B cell (primary cell): ENCODE measurements at regions not wholly inside any gene's neighbourhood (a gene's known extent, or its start where the extent isn't known, plus 50 kb on each side); places are given as distances from the start of the nearest gene placed in this dataset.

Experiments used
- ATAC-seq: fragments of 200-7000 bp; cut with Tn5 transposase; one replicate; pipeline ENCODE4 v1.10.0; 2021; ENCODE audit warnings: low read depth, mild to moderate bottlenecking, moderate number of reproducible peaks, moderate library complexity
- CTCF ChIA-PET: fragments of 350-600 bp; sonication (Branson Sonifier 250); formaldehyde crosslinking; loops from one replicate; lab custom pipeline; 2021; ENCODE audit warnings: antibody characterized with exemption, inconsistent platforms; lab: Charles Lee
- POLR2A ChIA-PET: fragments of 350-600 bp; sonication (Branson Sonifier 250); formaldehyde crosslinking; loops from one replicate; lab custom pipeline; 2021; ENCODE audit warnings: antibody characterized with exemption; lab: Charles Lee
- DNase-seq: peaks from one replicate; pipeline ENCODE4 v3.0.0; 2013
- H2AFZ ChIP-seq: 2 replicates; pipeline ENCODE4 v1.6.1; 2012; ENCODE audit warnings: mild to moderate bottlenecking, low read depth, low read length; ENCODE audit not compliant: insufficient read depth, poor library complexity, severe bottlenecking
- H3K27ac ChIP-seq, 2 donors: 1 replicate in 1 of 2; 2 replicates in 1 of 2; pipeline ENCODE4 v1.5.1; 2012 to 2013; ENCODE audit warnings: low read length in 2 of 2, mild to moderate bottlenecking in 2 of 2, moderate library complexity in 1 of 2
- H3K27me3 ChIP-seq, 4 experiments: fragments of 200-600 bp in 1 of 4; sonication (generic) in 1 of 4; replicated peaks in 1 of 4; 1 replicate in 2 of 4; 2 replicates in 2 of 4; pipeline versions ENCODE4 v1.6.1 to v1.7.0; 2013 to 2016; ENCODE audit warnings: low read length in 3 of 4, mild to moderate bottlenecking in 2 of 4, mixed read lengths in 1 of 4, moderate library complexity in 1 of 4; ENCODE audit not compliant: insufficient read depth in 4 of 4, control insufficient read depth in 3 of 4; ENCODE audit errors: control extremely low read depth in 1 of 4
- H3K36me3 ChIP-seq, 2 experiments: replicated peaks in 1 of 2; 1 replicate in 1 of 2; 2 replicates in 1 of 2; pipeline versions ENCODE4 v1.6.1 to v1.7.1; 2013; ENCODE audit warnings: low read length in 1 of 2; ENCODE audit not compliant: insufficient read depth in 2 of 2, control insufficient read depth in 1 of 2; ENCODE audit errors: control extremely low read depth in 1 of 2, extremely low read depth in 1 of 2
- H3K4me1 ChIP-seq, 2 donors: fragments of 200-600 bp in 1 of 2; sonication (generic) in 1 of 2; 1 replicate in 1 of 2; 2 replicates in 1 of 2; pipeline versions ENCODE4 v1.5.1 to v1.6.1; 2013 to 2017; ENCODE audit warnings: low read length in 2 of 2; ENCODE audit not compliant: control insufficient read depth in 2 of 2, insufficient read depth in 2 of 2
- H3K4me2 ChIP-seq: replicated peaks from 2 replicates; pipeline ENCODE3; 2012; ENCODE audit warnings: mild to moderate bottlenecking, low read depth, low read length; ENCODE audit not compliant: poor library complexity, severe bottlenecking
- H3K4me3 ChIP-seq, 5 experiments: fragments of 200-600 bp in 1 of 5; sonication (generic) in 1 of 5; 1 replicate in 3 of 5; 2 replicates in 2 of 5; pipeline versions ENCODE4 v1.5.1 to v1.7.0; 2011 to 2016; ENCODE audit warnings: low read length in 4 of 5, mild to moderate bottlenecking in 4 of 5, low read depth in 2 of 5, control low read depth in 1 of 5, moderate library complexity in 1 of 5; ENCODE audit not compliant: insufficient read depth in 1 of 5; ENCODE audit errors: control extremely low read depth in 1 of 5, extremely low read depth in 1 of 5
- H3K79me2 ChIP-seq: fragments of 200-600 bp; sonication (generic); one replicate; pipeline ENCODE4 v1.6.0; 2016; ENCODE audit warnings: low read length; ENCODE audit not compliant: control insufficient read depth, insufficient read depth
- H3K9ac ChIP-seq: fragments of 200-600 bp; sonication (generic); 2 replicates; pipeline ENCODE4 v1.6.1; 2017; ENCODE audit warnings: mild to moderate bottlenecking, low read length, moderate library complexity
- H3K9me3 ChIP-seq, 3 donors: one replicate each; pipeline versions ENCODE4 v1.6.1 to v1.7.1; 2013; ENCODE audit warnings: low read length in 2 of 3; ENCODE audit not compliant: control insufficient read depth in 2 of 3, insufficient read depth in 1 of 3; ENCODE audit errors: control extremely low read depth in 1 of 3
- H4K20me1 ChIP-seq: 2 replicates; pipeline ENCODE4 v1.6.0; 2012; ENCODE audit warnings: mild to moderate bottlenecking, low read length; ENCODE audit not compliant: insufficient read depth, control insufficient read depth, poor library complexity, severe bottlenecking
- H3K27ac Mint-ChIP-seq: one replicate; pipeline ENCODE4 v1.8.0; 2021; ENCODE audit warnings: mixed read lengths
- H3K27me3 Mint-ChIP-seq: one replicate; pipeline ENCODE4 v1.8.0; 2021; ENCODE audit warnings: mixed read lengths
- H3K4me1 Mint-ChIP-seq: one replicate; pipeline ENCODE4 v1.8.0; 2021; ENCODE audit warnings: mixed read lengths
- H3K4me3 Mint-ChIP-seq: one replicate; pipeline ENCODE4 v1.8.0; 2021; ENCODE audit warnings: mixed read lengths
- H3K9me3 Mint-ChIP-seq: one replicate; pipeline ENCODE4 v1.8.0; 2022; ENCODE audit warnings: mixed read lengths; ENCODE audit not compliant: insufficient read depth
- EZH2 ChIP-seq: IDR thresholded peaks from 2 replicates; pipeline ENCODE4 v1.6.1; 2012; ENCODE audit warnings: borderline replicate concordance, low read depth, mild to moderate bottlenecking, moderate library complexity, low read length; ENCODE audit not compliant: insufficient read depth, poor library complexity, severe bottlenecking
- WGBS: methylation state at CpG from one replicate; pipeline ENCODE4 v1.1.5; 2013; ENCODE audit warnings: missing lambda C conversion rate; ENCODE audit not compliant: insufficient coverage; 5-methylcytosine and 5-hydroxymethylcytosine counted together
- intact Hi-C: fragments of 100-400 bp; cut with micrococcal nuclease; formaldehyde crosslinking; loops from one replicate; pipeline ENCODE4 v1.10.0; 2022
- TF ChIP-seq, protein P1 (sequence below): fragments of 200-600 bp; IDR thresholded peaks from one replicate; pipeline ENCODE4 v1.8.0; 2022; ENCODE audit warnings: antibody characterized with exemption, mild to moderate bottlenecking

DNA sequence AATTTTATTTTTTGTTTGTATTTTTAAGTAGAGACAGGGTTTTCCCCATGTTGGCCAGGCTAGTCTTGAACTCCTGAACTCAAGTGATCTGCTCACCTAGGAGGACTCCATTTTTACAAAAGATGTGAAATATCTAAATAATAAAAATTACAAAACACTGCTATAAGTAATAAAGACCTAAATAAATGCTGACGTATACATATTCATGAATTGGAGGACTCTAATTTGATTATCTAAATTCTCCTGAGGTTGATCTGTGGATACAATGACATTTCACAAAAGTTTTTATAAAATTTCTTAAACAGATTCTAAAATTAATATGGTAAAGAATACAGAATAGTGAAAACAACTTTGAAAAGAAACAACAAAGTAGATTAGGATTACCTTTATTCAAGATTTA is 1224.0 kb downstream of the SLC16A7 start:
- no CpG with 5 or more reads among the region's 1 CpG for WGBS
- H3K4me3 Mint-ChIP-seq: no peak overlapping the region
- ATAC-seq (no peak), DNase-seq (no peak)
- CTCF ChIA-PET: no interaction called here
- Histone ChIP-seq H3K36me3 (no peaks in the 10 kb centered on the region), H3K27me3 (no peaks in the 10 kb centered on the region), H3K27ac (no peak overlapping the region), H3K9ac (no peak overlapping the region), H3K4me1 (no peaks in the 10 kb centered on the region), H4K20me1 (no peaks in the 10 kb centered on the region), H2AFZ (no peak overlapping the region), H3K4me3 (no peak overlapping the region), H3K9me3 (peaks cover 0 to 5% (median 2%) of the 10 kb centered on the region in 3 donors), H3K79me2 (no peaks in the 10 kb centered on the region), H3K4me2 (no peak overlapping the region)
- H3K27me3 Mint-ChIP-seq: no peaks in the 10 kb centered on the region
- intact Hi-C loops: no loop called here
- POLR2A ChIA-PET: no interaction called here
- no peaks in the 10 kb centered on the region for H3K4me1 Mint-ChIP-seq
- TF ChIP-seq, protein P1, sequence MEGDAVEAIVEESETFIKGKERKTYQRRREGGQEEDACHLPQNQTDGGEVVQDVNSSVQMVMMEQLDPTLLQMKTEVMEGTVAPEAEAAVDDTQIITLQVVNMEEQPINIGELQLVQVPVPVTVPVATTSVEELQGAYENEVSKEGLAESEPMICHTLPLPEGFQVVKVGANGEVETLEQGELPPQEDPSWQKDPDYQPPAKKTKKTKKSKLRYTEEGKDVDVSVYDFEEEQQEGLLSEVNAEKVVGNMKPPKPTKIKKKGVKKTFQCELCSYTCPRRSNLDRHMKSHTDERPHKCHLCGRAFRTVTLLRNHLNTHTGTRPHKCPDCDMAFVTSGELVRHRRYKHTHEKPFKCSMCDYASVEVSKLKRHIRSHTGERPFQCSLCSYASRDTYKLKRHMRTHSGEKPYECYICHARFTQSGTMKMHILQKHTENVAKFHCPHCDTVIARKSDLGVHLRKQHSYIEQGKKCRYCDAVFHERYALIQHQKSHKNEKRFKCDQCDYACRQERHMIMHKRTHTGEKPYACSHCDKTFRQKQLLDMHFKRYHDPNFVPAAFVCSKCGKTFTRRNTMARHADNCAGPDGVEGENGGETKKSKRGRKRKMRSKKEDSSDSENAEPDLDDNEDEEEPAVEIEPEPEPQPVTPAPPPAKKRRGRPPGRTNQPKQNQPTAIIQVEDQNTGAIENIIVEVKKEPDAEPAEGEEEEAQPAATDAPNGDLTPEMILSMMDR: no peak
- no peak for TF ChIP-seq EZH2
- H3K27ac Mint-ChIP-seq: no peak overlapping the region
- peaks cover 7% of the 10 kb centered on the region for H3K9me3 Mint-ChIP-seq

DNA sequence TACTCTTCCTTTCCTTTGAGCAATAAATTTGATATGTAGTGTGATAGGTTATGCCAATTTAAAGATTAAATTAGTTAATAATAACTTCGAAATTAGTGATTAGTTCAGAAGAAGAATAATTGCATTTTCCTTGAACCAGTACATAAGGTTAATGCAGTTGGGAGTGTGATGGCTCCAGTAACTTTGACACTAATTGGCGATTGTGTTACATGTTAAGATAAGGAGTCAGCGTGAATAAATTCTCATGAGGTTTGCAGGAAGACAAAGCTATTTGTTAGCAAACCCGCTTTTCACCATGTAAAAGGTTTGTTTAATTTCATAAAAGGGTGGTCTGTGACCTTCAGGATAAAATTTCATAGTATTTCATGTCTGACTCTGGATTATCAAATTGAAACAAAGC is 1226.8 kb downstream of the SLC16A7 start:
- Mint-ChIP-seq H3K4me1 (no peaks in the 10 kb centered on the region), H3K9me3 (no peaks in the 10 kb centered on the region), H3K4me3 (no peak overlapping the region), H3K27ac (no peak overlapping the region), H3K27me3 (no peaks in the 10 kb centered on the region)
- intact Hi-C loops: no loop called here
- WGBS: no CpG with 5 or more reads among the region's 4 CpGs
- DNase-seq (no peak), ATAC-seq (no peak)
- Histone ChIP-seq H3K4me2 (no peak overlapping the region), H3K4me1 (no peaks in the 10 kb centered on the region), H3K9ac (no peak overlapping the region), H4K20me1 (no peaks in the 10 kb centered on the region), H3K27me3 (no peaks in the 10 kb centered on the region), H3K79me2 (no peaks in the 10 kb centered on the region), H3K4me3 (no peak overlapping the region), H3K9me3 (peaks cover 0 to 2% (median 2%) of the 10 kb centered on the region in 3 donors), H2AFZ (no peak overlapping the region), H3K27ac (no peak overlapping the region), H3K36me3 (no peaks in the 10 kb centered on the region)
- ChIA-PET CTCF (no interaction called here), POLR2A (no interaction called here)
- TF ChIP-seq EZH2: no peak
- TF ChIP-seq, protein P1: no peak
